HL-60 (cell line): ENCODE measurements at regions not wholly inside any gene's neighbourhood (a gene's known extent, or its start where the extent isn't known, plus 50 kb on each side); places are given as distances from the start of the nearest gene placed in this dataset.
"Not testable (repeated sequence)": the region's sequence is repeated elsewhere in the genome, so short reads cannot be mapped to it uniquely, and the experiment has no call there.

Experiments
- GABPA ChIP-seq: IDR thresholded peaks from 2 replicates; pipeline ENCODE4 v1.6.1; 2012; ENCODE audit warnings: low read depth
- POLR2AphosphoS5 ChIP-seq: IDR thresholded peaks from 2 replicates; pipeline ENCODE4 v1.6.1; 2012; ENCODE audit warnings: low read depth
- TF ChIP-seq, protein P1 (sequence below): IDR thresholded peaks from one replicate; pipeline ENCODE4 v1.5.1; 2011; ENCODE audit warnings: low read length, control low read depth, inconsistent platforms; ENCODE audit not compliant: insufficient read depth

DNA sequence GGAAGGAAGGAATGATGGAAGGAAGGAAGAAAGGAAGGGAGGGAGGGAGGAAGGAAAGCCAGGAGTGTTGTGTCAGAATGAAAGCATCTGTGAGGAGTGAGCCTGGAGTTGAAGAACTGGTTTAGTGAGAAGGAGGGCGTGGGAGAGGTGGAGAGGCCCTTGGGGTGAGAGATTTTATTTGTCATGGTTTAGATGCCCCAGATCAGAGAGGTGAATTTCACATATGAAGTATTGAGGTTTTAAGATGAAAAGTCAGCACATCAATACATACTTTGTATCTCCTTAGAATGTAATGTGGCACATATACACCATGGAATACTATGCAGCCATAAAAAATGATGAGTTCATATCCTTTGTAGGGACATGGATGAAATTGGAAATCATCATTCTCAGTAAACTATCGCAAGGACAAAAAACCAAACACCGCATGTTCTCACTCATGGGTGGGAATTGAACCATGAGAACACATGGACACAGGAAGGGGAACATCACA is 222.3 kb upstream of the ECI2 start:
- TF ChIP-seq, protein P1, sequence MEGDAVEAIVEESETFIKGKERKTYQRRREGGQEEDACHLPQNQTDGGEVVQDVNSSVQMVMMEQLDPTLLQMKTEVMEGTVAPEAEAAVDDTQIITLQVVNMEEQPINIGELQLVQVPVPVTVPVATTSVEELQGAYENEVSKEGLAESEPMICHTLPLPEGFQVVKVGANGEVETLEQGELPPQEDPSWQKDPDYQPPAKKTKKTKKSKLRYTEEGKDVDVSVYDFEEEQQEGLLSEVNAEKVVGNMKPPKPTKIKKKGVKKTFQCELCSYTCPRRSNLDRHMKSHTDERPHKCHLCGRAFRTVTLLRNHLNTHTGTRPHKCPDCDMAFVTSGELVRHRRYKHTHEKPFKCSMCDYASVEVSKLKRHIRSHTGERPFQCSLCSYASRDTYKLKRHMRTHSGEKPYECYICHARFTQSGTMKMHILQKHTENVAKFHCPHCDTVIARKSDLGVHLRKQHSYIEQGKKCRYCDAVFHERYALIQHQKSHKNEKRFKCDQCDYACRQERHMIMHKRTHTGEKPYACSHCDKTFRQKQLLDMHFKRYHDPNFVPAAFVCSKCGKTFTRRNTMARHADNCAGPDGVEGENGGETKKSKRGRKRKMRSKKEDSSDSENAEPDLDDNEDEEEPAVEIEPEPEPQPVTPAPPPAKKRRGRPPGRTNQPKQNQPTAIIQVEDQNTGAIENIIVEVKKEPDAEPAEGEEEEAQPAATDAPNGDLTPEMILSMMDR = not testable (repeated sequence)
- not testable (repeated sequence) for TF ChIP-seq POLR2AphosphoS5, GABPA
